Activated CD8-positive, alpha-beta T cell treated with anti-CD3 and anti-CD28 coated beads for 36 hours (primary cell): ENCODE measurements at regions not wholly inside any gene's neighbourhood (a gene's known extent, or its start where the extent isn't known, plus 50 kb on each side); places are given as distances from the start of the nearest gene placed in this dataset.
A peak's percentile ranks its signal among the peaks of the same experiment; 100 is the strongest.
"Not testable (repeated sequence)": the region's sequence is repeated elsewhere in the genome, so short reads cannot be mapped to it uniquely, and the experiment has no call there.

Experiments used
- ATAC-seq: fragments of 200-7000 bp; cut with Tn5 transposase; one replicate; pipeline ENCODE4 v1.10.0; 2021; ENCODE audit warnings: mild to moderate bottlenecking, moderate library complexity
- CTCF ChIA-PET: fragments of 350-600 bp; sonication (Branson Sonifier 250); formaldehyde crosslinking; loops from one replicate; lab custom pipeline; 2021; ENCODE audit warnings: antibody characterized with exemption; lab: Charles Lee
- POLR2A ChIA-PET: fragments of 350-600 bp; sonication (Branson Sonifier 250); formaldehyde crosslinking; loops from one replicate; lab custom pipeline; 2021; ENCODE audit warnings: antibody characterized with exemption; lab: Charles Lee
- DNase-seq: peaks from one replicate; pipeline ENCODE4 v3.0.0-alpha.2; 2020
- H3K27ac Mint-ChIP-seq: one replicate; pipeline ENCODE4 v1.8.0; 2021; ENCODE audit warnings: mild to moderate bottlenecking, mixed read lengths
- H3K27me3 Mint-ChIP-seq: one replicate; pipeline ENCODE4 v1.8.0; 2021; ENCODE audit warnings: mixed read lengths
- H3K36me3 Mint-ChIP-seq: one replicate; pipeline ENCODE4 v1.8.0; 2021; ENCODE audit warnings: low read depth, mixed read lengths
- H3K4me1 Mint-ChIP-seq: one replicate; pipeline ENCODE4 v1.8.0; 2021; ENCODE audit warnings: low read depth, mixed read lengths
- H3K4me3 Mint-ChIP-seq: one replicate; pipeline ENCODE4 v1.8.0; 2021; ENCODE audit warnings: mild to moderate bottlenecking, moderate library complexity, mixed read lengths
- H3K9me3 Mint-ChIP-seq: one replicate; pipeline ENCODE4 v1.8.0; 2021; ENCODE audit warnings: mixed read lengths
- CTCF ChIP-seq: fragments of 200-600 bp; IDR thresholded peaks from one replicate; pipeline ENCODE4 v1.8.0; 2022; ENCODE audit warnings: antibody characterized with exemption, mild to moderate bottlenecking
- intact Hi-C: fragments of 100-400 bp; cut with micrococcal nuclease; formaldehyde crosslinking; loops from one replicate; pipeline ENCODE4 v1.10.0; 2022

GRCh38 chr6:34646714-34647113 lies 49.9 kb downstream of the ILRUN start:
- DNase-seq (no peak), ATAC-seq (no peak)
- ChIA-PET POLR2A (no interaction called here), CTCF (no interaction called here)
- Mint-ChIP-seq H3K36me3 (peaks cover 16% of the 10 kb centered on the region), H3K9me3 (no peaks in the 10 kb centered on the region), H3K4me1 (peaks cover 27% of the 10 kb centered on the region), H3K4me3 (no peak overlapping the region), H3K27ac (peak overlapping the region; percentile 7), H3K27me3 (no peaks in the 10 kb centered on the region)
- no peak for TF ChIP-seq CTCF
- intact Hi-C loops, result no loop called here

DNA sequence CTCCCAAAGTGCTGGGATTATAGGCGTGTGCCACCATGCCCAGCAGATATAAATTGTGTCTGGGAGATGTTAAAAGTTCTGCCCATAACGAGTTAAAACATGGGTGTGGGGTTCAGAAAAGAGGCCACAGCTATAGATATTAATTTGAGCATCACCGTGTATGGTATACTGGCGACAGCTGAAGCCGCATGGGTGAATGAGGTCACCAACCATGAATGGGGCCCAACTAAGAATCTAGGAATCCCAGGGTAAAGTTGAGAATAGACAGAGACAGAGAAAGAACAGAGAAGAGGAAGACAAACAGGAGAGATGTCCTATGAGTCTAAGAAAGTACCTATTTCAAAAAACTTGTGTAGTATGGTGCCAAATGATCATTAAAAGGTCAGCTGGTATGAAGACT lies 50.9 kb downstream of the ILRUN start:
- intact Hi-C loops, result no loop called here
- Mint-ChIP-seq H3K36me3 (peaks cover 19% of the 10 kb centered on the region), H3K27ac (peak overlapping the region; percentile 31), H3K4me3 (no peak overlapping the region), H3K4me1 (peaks cover 18% of the 10 kb centered on the region), H3K27me3 (no peaks in the 10 kb centered on the region), H3K9me3 (no peaks in the 10 kb centered on the region)
- ATAC-seq (no peak), DNase-seq (no peak)
- CTCF ChIA-PET, result no interaction called here
- TF ChIP-seq CTCF, result no peak
- POLR2A ChIA-PET, result no interaction called here

DNA sequence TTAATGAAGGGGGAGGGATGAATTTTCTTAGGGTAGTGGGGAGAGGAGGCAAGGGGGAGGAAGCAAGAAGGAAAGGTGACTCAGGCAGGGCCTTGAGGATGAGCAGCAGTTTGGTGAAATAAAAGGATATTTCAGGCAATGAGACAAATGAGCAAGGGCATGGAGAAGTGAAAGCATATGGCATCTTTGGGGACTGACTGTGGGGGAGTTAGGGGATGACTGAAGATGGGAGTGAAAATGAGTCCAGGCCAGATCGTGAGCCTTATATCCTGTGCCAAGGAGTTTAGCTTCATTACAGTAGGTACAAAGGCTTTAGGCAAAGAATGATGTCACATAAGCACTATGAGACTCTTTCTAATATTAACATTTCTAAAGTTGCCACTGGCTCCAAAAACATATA lies 51.9 kb downstream of the ILRUN start:
- POLR2A ChIA-PET, result no interaction called here
- H3K27ac Mint-ChIP-seq, result peak overlapping the region; percentile 22
- H3K9me3 Mint-ChIP-seq, result no peaks in the 10 kb centered on the region
- H3K27me3 Mint-ChIP-seq, result no peaks in the 10 kb centered on the region
- TF ChIP-seq CTCF, result no peak
- ATAC-seq, result no peak
- DNase-seq, result no peak
- H3K4me3 Mint-ChIP-seq, result no peak overlapping the region
- H3K36me3 Mint-ChIP-seq, result peaks cover 23% of the 10 kb centered on the region
- intact Hi-C loops, result no loop called here
- H3K4me1 Mint-ChIP-seq, result peaks cover 20% of the 10 kb centered on the region
- CTCF ChIA-PET, result no interaction called here

DNA sequence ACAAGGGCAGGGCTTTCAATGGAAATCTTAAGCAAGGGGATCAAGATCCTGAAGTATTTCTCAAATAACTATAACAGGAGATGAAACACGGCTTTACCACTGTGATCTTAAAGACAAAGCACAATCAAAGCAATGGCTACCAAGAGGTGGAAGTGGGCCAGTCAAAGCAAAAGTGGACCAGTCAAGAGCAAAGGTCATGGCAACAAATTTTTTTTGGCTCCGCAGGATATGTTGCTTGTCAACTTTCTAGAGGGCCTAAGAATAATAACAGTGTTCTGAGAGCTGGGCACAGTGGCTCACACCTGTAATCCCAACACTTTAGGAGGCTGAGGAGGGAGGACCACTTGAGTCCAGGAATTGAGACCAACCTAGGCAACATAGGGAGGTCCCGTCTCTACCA lies 54.1 kb downstream of the ILRUN start:
- Mint-ChIP-seq H3K27me3 (no peaks in the 10 kb centered on the region), H3K4me1 (peaks cover 27% of the 10 kb centered on the region), H3K4me3 (no peak overlapping the region), H3K27ac (no peak overlapping the region), H3K36me3 (peaks cover 27% of the 10 kb centered on the region), H3K9me3 (no peaks in the 10 kb centered on the region)
- intact Hi-C loops, result no loop called here
- no peak for TF ChIP-seq CTCF
- DNase-seq, result no peak
- ChIA-PET CTCF (interaction anchor here (1.0 kb wide), 1 partner anchor 345 kb away, joined by 3 read pairs; no protein-coding TSS in a partner anchor), POLR2A (interaction anchor here (0.6 kb wide), 1 partner anchor 454 kb away, joined by 3 read pairs; no protein-coding TSS in a partner anchor)
- ATAC-seq, result no peak

DNA sequence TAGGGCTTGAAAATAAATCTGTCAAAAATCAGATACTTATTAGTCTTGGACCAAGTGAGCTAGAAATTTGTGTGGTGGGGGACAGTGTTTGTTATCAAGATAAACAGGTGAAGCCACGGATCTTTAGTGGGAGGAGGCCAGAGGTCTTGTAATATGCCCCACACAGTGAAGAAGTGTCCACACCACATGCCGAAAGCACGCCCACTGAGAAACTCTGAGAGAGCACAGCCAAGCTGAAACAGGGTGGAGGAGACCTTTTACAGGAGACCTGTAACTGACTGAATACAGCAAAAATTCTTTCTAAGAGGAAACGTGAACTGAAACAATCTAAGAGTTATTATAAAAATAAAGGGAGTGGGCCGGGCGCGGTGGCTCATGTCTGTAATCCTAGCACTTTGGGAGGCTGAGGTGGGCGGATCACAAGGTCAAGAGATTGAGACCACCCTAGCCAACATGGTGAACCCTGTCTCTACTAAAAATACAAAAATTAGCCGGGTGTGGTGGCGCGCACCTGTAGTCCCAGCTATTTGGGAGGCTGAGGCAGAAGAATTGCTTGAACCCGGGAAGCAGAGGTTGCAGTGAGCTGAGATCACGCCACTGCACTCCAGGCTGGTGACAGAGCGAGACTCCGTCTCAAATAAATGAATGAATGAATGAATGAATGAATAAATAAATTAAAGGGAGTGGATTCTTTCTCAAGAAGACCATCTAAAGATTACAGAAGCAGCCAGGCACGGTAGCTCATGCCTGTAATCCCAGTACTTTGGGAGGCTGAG lies 56.3 kb downstream of the ILRUN start:
- H3K27me3 Mint-ChIP-seq, ATAC-seq, DNase-seq, H3K4me3 Mint-ChIP-seq, H3K27ac Mint-ChIP-seq, H3K9me3 Mint-ChIP-seq, intact Hi-C loops: not testable (repeated sequence)
- POLR2A ChIA-PET, result interaction anchor here (0.5 kb wide), 1 partner anchor 84 kb away, joined by 3 read pairs; no protein-coding TSS in a partner anchor
- peaks cover 20% of the 10 kb centered on the region for H3K4me1 Mint-ChIP-seq
- H3K36me3 Mint-ChIP-seq, result peaks cover 23% of the 10 kb centered on the region
- CTCF ChIA-PET, result interaction anchor here (1.0 to 1.3 kb wide), 3 partner anchors 13 to 180 kb away, joined by 3 read pairs; no protein-coding TSS in a partner anchor
